H1 (cell line): ENCODE measurements at regions not wholly inside any gene's neighbourhood (a gene's known extent, or its start where the extent isn't known, plus 50 kb on each side); places are given as distances from the start of the nearest gene placed in this dataset.

Experiments
- CTBP2 ChIP-seq: IDR thresholded peaks from 2 replicates; pipeline ENCODE4 v1.7.0; 2011; ENCODE audit warnings: borderline replicate concordance, mild to moderate bottlenecking, moderate library complexity, mixed read lengths, low read length; ENCODE audit not compliant: insufficient read depth, insufficient read length
- POLR2AphosphoS5 ChIP-seq: IDR thresholded peaks from 2 replicates; pipeline ENCODE4 v1.6.1; 2011; ENCODE audit warnings: low read depth, low read length
- RFX5 ChIP-seq: IDR thresholded peaks from 2 replicates; pipeline ENCODE4 v1.6.1; 2011; ENCODE audit warnings: low read depth, low read length, improper control_type of control experiment, borderline replicate concordance

- no peak for TF ChIP-seq CTBP2
- no peak for TF ChIP-seq POLR2AphosphoS5
- TF ChIP-seq RFX5 = no peak
- TF ChIP-seq, all 59 proteins: peak for 0
Measured at GRCh38 chr22:49327411-49328117, 500.1 kb downstream of the BRD1 start (continued).
